ENCODE measurements at regions not wholly inside any gene's neighbourhood (a gene's known extent, or its start where the extent isn't known, plus 50 kb on each side); places are given as distances from the start of the nearest gene placed in this dataset.

- no peak overlapping the region for H3K4me3 ChIP-seq (replicated peaks in 1 of 2; ENCODE audit: low read depth in 2 of 2, low read length in 2 of 2)
- DNase-seq (ENCODE audit: low read depth in 2 of 2), result no peak
- TF ChIP-seq, protein P1, sequence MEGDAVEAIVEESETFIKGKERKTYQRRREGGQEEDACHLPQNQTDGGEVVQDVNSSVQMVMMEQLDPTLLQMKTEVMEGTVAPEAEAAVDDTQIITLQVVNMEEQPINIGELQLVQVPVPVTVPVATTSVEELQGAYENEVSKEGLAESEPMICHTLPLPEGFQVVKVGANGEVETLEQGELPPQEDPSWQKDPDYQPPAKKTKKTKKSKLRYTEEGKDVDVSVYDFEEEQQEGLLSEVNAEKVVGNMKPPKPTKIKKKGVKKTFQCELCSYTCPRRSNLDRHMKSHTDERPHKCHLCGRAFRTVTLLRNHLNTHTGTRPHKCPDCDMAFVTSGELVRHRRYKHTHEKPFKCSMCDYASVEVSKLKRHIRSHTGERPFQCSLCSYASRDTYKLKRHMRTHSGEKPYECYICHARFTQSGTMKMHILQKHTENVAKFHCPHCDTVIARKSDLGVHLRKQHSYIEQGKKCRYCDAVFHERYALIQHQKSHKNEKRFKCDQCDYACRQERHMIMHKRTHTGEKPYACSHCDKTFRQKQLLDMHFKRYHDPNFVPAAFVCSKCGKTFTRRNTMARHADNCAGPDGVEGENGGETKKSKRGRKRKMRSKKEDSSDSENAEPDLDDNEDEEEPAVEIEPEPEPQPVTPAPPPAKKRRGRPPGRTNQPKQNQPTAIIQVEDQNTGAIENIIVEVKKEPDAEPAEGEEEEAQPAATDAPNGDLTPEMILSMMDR (IDR thresholded peaks at IDR 0.05; ENCODE audit: low read depth, low read length), result no peak
Measured at GRCh38 chr22:44406341-44407170, 91.5 kb downstream of the RTL6 start.

GRCh38 chr22:44405661-44406060 is 92.4 kb downstream of the RTL6 start:
- no peak for DNase-seq (ENCODE audit: low read depth in 2 of 2)
- no peak overlapping the region for H3K4me3 ChIP-seq (replicated peaks in 1 of 2; ENCODE audit: low read depth in 2 of 2, low read length in 2 of 2)
- TF ChIP-seq, protein P1 (IDR thresholded peaks at IDR 0.05; ENCODE audit: low read depth, low read length), result no peak

- TF ChIP-seq, protein P1 (IDR thresholded peaks at IDR 0.05; ENCODE audit: low read depth, low read length), result no peak
- H3K4me3 ChIP-seq (replicated peaks in 1 of 2; ENCODE audit: low read depth in 2 of 2, low read length in 2 of 2), result no peak overlapping the region
- no peak for DNase-seq (ENCODE audit: low read depth in 2 of 2)
Measured at GRCh38 chr22:44404341-44405020, 91.7 kb upstream of the SHISAL1 start.

GRCh38 chr22:44403602-44404329 is 91.0 kb upstream of the SHISAL1 start:
- TF ChIP-seq, protein P1 (IDR thresholded peaks at IDR 0.05; ENCODE audit: low read depth, low read length), result no peak
- no peak for DNase-seq (ENCODE audit: low read depth in 2 of 2)
- no peak overlapping the region for H3K4me3 ChIP-seq (replicated peaks in 1 of 2; ENCODE audit: low read depth in 2 of 2, low read length in 2 of 2)

DNA sequence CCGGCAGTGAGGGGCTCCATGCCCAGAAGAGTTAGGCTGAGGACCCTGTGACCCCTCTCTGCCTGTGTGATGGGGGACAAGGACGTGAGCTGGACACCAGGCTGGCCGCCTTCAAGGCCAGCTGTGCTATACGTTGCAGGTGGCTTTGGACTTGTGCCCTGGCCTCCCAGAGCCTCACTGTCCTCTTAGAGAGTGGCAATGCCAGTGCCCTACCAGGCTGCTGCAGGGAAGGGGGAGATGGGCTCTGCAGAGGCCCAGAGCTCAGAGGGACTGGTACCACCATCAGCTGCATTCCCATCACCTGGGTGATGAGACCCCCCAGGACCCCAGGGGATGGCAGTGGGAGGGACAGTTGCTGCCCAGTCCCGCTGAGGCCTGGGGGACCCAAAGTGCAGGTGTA is 90.4 kb upstream of the SHISAL1 start:
- H3K4me3 ChIP-seq (replicated peaks in 1 of 2; ENCODE audit: low read depth in 2 of 2, low read length in 2 of 2), result no peak overlapping the region
- no peak for DNase-seq (ENCODE audit: low read depth in 2 of 2)
- TF ChIP-seq, protein P1 (IDR thresholded peaks at IDR 0.05; ENCODE audit: low read depth, low read length), result no peak

GRCh38 chr22:44402196-44403111 is 89.7 kb upstream of the SHISAL1 start:
- TF ChIP-seq, protein P1 (IDR thresholded peaks at IDR 0.05; ENCODE audit: low read depth, low read length), result no peak
- no peak overlapping the region for H3K4me3 ChIP-seq (replicated peaks in 1 of 2; ENCODE audit: low read depth in 2 of 2, low read length in 2 of 2)
- no peak for DNase-seq (ENCODE audit: low read depth in 2 of 2)

Measured in cardiac fibroblast (primary cell).